Stimulated activated CD8-positive, alpha-beta memory T cell treated with anti-CD3 and anti-CD28 coated beads, Interleukin-15, amount 100 ng/mL, for 4 hours (primary cell): ENCODE measurements at regions not wholly inside any gene's neighbourhood (a gene's known extent, or its start where the extent isn't known, plus 50 kb on each side); places are given as distances from the start of the nearest gene placed in this dataset.

Experiments
- DNase-seq, 2 donors: peaks; one replicate each; pipeline ENCODE4 v3.0.0-alpha.2; 2020; ENCODE audit warnings: low read depth in 2 of 2

GRCh38 chr18:2356906-2357305, 214.4 kb downstream of the METTL4 start:
- DNase-seq: no peak

DNA sequence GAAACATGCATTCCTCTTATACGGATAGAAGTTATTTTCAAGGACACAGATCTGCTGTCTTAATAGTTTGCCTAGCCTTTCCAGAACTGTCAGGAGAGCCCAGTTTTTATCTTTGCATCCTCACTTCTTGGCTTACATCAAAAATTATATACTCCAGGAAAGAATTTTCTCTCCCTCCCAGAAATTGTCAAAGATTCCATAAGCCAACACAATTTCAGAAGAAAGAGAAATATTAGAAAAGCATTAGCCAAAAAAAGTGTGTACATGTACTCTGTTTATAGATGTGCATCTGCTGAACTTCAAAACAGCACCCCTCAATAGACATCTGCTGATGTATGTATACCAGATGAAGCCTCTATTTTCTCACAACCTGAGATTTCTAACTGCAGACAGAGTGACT, 210.4 kb downstream of the METTL4 start:
- DNase-seq: no peak

GRCh38 chr18:2368102-2368501, 203.2 kb downstream of the METTL4 start:
- DNase-seq: no peak

DNA sequence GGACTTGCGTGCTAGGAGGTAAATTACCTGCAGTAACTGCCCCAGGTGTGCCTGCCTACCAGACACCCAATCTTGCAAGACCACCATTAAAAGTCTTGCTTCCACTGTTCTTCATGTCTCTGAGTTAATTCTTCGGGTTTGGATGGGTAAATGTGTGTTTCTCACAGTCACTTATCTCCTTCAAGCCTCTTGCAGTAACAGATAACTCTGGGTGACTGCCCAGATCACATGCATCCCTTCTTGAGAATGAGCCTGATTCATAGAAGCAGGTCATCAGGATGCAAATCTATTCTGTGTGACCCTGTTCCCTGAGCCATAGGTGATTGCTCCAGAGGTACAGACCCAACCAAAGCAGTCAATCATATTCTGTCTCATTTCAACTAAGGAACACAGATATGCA, 194.6 kb downstream of the METTL4 start:
- DNase-seq: no peak

GRCh38 chr18:2380101-2380500, 191.2 kb downstream of the METTL4 start:
- DNase-seq: no peak

DNA sequence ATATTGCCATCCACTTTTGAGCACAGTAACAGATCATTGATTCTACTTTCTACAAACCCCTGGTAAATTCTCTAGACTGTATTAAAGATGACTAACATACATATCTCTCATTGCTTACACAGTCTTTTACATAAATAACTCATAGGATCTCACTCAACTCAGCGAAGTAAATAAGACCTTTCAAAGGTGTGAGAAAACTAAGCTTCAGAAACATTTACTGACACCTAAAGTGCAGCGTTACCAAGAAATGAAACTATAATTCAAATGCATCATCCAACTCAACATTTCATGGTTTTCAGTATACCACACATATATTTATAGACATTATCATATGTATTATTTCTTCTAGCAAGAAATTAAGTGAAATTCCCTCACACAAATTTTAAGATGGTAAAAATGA, 189.8 kb downstream of the METTL4 start:
- no peak for DNase-seq

GRCh38 chr18:2387588-2387987, 183.7 kb downstream of the METTL4 start:
- DNase-seq: no peak

GRCh38 chr18:2390158-2390557, 181.1 kb downstream of the METTL4 start:
- DNase-seq: no peak

- no peak for DNase-seq
Observed at GRCh38 chr18:2391470-2391869, 179.8 kb downstream of the METTL4 start.

DNA sequence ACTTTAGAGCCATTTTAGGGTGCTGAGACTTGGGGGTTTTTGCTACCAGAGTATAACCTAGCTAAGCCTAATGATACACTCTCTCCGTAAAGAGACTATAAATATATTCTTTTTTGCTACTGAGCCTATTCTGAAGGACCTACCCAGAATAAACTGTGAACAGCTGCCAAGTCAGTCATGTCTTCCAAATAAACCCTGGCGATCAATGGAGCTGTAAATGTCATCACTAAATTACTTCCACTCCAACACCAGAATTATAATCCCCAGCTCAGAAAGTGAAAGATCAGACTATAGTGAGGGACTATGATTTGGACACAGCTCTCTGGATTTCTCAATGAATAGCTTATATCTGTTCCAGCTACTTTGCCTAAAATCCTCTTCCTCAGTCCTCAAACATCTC, 178.9 kb downstream of the METTL4 start:
- no peak for DNase-seq

DNA sequence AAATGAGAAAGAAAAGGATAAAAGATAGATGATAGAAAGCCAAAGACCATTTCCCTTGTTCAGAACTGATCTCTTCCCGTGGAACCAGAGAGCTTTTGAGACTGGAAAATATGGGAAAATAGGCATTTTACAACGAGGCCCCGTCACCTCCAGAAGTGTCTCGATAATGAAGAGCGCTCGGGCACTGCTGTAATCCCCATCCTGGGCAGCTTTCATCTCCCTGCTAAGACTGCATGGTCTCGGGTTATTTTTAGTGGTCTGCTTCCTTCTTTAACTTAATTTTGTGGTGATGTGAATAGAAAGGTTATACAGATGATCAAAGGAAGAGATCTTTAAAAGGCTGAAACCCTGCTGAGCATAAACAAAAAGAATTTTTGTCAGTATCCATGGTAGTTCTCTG, 176.6 kb downstream of the METTL4 start:
- no peak for DNase-seq

DNA sequence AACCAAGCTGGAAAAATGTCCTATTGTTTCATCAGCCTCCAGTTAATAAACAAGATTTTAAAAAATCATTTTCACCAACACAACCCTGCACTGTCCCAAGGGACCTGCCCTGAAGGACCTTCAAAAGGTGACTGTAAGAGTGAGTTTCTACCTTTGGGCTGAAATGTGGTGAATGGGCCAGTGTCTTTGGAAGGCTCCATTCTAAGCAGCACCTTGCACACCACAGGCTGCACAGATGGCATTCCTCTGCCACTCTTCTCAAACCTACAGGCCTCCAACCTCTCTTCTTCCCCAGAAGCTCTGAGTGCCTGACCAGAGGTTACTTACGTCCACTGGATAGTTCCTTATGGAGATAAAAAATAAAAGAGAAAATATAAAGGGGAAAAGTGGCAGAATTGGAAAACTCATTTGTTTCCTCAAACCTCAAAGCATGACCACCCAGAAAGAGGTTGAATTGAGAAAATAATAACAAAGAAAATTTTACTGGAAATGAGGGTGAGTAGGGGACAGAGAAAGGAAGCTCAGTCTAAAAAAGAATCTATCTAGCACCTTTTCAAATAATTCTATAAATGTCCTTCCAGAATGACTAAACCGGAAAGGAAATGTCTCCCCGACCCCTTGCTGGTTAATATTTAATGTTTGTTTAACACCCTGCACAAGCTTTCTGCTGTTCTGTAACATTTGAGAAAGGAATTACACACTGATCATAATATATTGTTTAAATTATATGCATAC, 175.7 kb downstream of the METTL4 start:
- DNase-seq: no peak

- no peak for DNase-seq
Observed at GRCh38 chr18:2396162-2396505, 175.2 kb downstream of the METTL4 start.

DNA sequence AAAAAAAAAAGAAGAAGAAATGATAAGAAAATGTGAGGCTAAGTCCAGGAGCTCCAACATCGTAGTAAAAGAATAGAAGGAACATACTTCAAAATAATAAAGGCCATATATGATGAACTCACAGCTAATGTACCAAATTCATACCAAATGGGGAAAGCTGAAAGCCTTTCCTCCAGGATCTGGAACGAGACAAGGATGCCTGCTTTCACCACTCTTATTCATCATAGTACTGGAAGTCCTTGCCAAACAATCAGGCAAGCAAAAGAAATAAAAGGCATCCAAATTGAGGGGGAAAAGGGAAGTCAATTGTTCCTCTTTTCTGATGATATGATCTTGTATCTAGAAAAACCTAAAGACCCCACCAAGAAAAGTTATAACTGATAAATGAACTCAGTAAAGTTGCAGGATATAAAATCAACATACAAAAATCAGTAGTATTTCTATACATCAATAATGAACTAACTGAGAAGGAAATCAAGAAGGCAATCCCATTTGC, 170.6 kb downstream of the METTL4 start:
- DNase-seq: no peak

DNA sequence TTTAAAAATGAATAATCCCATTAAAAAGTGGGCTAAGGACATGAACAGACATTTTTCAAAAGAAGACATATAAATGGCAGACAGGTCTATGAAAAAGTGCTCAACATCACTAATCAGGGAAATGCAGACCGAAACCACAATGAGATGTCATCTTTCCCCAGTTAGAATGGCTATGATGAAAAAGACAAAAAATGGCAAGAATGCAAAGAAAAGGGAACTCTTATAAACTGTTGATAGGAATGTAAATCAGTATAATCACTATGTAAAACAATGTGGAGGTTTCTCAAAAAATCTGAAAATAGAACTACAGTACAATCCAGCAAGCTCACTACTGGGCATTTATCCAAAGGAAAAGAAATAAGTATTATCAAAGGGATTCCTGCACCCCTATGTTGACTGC, 169.2 kb downstream of the METTL4 start:
- DNase-seq: no peak

- DNase-seq: no peak
Observed at GRCh38 chr18:2406544-2406943, 164.8 kb downstream of the METTL4 start.

DNA sequence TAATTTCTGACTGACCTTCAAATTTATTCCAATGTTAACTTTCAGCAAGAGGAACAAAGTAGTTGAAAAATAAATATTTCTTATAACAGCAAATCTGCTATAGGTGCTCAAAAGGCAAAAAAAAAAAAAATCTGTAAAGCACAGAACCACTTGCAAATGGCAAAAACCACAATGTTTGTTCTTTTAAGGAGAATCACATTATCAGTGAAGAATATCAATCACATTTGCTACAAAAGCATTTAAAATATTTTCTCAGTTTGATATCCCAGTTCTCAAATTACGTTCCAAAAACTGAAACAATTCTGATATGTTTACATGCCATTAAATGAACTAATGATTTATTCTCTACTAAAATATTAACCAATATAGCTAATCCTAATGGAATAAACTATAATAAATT, 163.3 kb downstream of the METTL4 start:
- DNase-seq: no peak

- DNase-seq: no peak
Observed at GRCh38 chr18:2409906-2410305, 161.4 kb downstream of the METTL4 start.

- no peak for DNase-seq
Observed at GRCh38 chr18:2410688-2411087, 160.6 kb downstream of the METTL4 start.

DNA sequence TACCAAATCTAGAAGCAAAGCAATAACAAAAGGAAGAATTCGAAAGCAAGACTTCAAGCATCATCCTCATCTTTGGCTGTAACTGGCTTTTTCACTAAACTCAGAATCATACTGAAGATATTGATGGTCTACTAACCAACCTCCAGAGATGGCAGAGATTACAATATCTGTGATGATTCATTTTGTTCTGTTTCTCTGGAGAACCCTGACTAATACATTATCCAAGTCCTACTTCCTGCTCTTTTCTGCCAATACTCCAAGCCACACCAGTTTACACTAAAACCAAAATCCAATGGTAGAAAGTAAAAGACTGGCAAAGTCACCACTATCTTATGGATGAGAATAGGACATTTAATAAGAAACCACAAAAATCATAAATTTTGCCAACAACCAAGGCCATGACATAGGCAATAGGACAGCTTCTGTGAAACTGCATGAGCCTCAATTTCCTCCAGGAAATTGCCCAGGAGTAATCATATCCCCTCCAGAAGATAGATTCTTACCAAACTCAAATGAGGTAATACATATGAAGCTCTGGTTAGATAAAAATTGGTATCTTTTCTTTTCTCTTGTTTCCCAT, 159.8 kb downstream of the METTL4 start:
- no peak for DNase-seq

DNA sequence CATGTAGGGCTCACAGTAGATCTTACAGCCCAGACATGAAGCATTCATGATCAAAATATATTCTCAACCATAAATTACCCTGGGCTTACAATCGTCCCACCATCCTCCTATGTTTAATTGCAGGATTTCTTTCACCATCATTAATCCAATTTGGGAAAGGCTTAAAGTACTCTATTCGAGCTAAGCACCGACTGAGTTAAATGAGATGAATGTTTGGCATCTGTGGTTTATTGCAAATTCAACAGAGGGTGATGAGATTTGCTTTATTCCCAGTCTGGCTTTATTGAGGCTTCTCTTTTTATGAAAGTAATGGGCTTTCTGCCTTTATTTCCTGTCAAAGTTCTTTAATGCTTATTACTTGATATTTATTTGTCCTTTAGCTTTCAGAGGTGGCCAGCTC, 159.0 kb downstream of the METTL4 start:
- DNase-seq: no peak

- no peak for DNase-seq
Observed at GRCh38 chr18:2412996-2413751, 158.1 kb downstream of the METTL4 start.

GRCh38 chr18:2414235-2414634, 157.1 kb downstream of the METTL4 start:
- DNase-seq: no peak
